ENCODE measurements at regions not wholly inside any gene's neighbourhood (a gene's known extent, or its start where the extent isn't known, plus 50 kb on each side); places are given as distances from the start of the nearest gene placed in this dataset.

DNA sequence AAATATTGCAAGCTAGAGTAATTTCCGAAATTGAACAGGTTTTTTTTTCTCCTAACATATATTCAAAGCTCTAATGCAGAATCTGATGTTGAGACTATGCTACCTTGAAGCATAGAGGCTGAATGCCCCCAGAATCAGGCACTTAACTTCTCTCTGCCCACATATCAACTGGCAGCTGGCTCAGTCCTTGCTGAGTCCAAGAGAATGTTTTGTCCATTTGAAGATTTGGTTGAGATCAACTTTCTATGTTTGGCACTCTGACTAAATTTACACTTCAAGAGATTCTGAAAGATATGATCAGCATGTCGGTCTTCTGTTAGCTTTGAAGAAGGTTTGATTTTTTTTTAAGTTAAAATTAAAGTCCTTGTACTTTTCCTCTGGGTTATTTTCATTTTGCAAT, 1298.1 kb downstream of the EPHA7 start:
- FAIRE-seq (no peak), ATAC-seq (no peak), DNase-seq (ENCODE audit: low read depth, low spot score) (no peak)
- CTCF ChIA-PET, result interaction anchor here (0.8 to 2.4 kb wide), 13 partner anchors 9 to 1180 kb away, joined by 3 to 20 read pairs (median 4); no protein-coding TSS in a partner anchor
- no peak overlapping the region for H3K4me3 ChIP-seq
- no peaks in the 10 kb centered on the region for H3K36me3 ChIP-seq (ENCODE audit: control insufficient read depth in 2 of 2, insufficient read depth in 2 of 2, low read length in 1 of 2)
- RAD21 ChIA-PET (ENCODE audit: unreplicated experiment), result interaction anchor here (0.9 to 2.5 kb wide), 9 partner anchors 11 to 1180 kb away, joined by 3 to 12 read pairs (median 6); no protein-coding TSS in a partner anchor
- no peaks in the 10 kb centered on the region for H4K20me1 ChIP-seq (ENCODE audit: control insufficient read depth, insufficient read depth)
- WGBS (ENCODE audit: insufficient coverage, insufficient replicate concordance, low lambda C conversion rate, missing lambda C conversion rate), result 0% methylated on average over 2 of the region's 2 CpGs
- H3K79me2 ChIP-seq (ENCODE audit: control insufficient read depth, insufficient read depth, low read length), result no peaks in the 10 kb centered on the region
- H3K4me2 ChIP-seq (ENCODE audit: control insufficient read depth, insufficient read depth), result no peak overlapping the region
- POLR2A ChIA-PET, result interaction anchor here (0.6 to 1.9 kb wide), 2 partner anchors 11 to 80 kb away, joined by 3 to 5 read pairs; no protein-coding TSS in a partner anchor
- in situ Hi-C loops (cut with MboI) (no loop called here), intact Hi-C loops (cut with micrococcal nuclease; ENCODE audit: unreplicated experiment) (loop anchor here (5.0 to 10.0 kb wide), 2 partner anchors 514 to 789 kb away; no protein-coding TSS in a partner anchor)
- TF ChIP-seq PML (IDR thresholded peaks at IDR 0.05; ENCODE audit: low read length), result no peak
- TF ChIP-seq FOXK2 (IDR thresholded peaks at IDR 0.05), result no peak
- no peak for TF ChIP-seq PAX5 (IDR thresholded peaks at IDR 0.05; ENCODE audit: borderline replicate concordance, low read depth, low read length)
- TF ChIP-seq, protein P1, sequence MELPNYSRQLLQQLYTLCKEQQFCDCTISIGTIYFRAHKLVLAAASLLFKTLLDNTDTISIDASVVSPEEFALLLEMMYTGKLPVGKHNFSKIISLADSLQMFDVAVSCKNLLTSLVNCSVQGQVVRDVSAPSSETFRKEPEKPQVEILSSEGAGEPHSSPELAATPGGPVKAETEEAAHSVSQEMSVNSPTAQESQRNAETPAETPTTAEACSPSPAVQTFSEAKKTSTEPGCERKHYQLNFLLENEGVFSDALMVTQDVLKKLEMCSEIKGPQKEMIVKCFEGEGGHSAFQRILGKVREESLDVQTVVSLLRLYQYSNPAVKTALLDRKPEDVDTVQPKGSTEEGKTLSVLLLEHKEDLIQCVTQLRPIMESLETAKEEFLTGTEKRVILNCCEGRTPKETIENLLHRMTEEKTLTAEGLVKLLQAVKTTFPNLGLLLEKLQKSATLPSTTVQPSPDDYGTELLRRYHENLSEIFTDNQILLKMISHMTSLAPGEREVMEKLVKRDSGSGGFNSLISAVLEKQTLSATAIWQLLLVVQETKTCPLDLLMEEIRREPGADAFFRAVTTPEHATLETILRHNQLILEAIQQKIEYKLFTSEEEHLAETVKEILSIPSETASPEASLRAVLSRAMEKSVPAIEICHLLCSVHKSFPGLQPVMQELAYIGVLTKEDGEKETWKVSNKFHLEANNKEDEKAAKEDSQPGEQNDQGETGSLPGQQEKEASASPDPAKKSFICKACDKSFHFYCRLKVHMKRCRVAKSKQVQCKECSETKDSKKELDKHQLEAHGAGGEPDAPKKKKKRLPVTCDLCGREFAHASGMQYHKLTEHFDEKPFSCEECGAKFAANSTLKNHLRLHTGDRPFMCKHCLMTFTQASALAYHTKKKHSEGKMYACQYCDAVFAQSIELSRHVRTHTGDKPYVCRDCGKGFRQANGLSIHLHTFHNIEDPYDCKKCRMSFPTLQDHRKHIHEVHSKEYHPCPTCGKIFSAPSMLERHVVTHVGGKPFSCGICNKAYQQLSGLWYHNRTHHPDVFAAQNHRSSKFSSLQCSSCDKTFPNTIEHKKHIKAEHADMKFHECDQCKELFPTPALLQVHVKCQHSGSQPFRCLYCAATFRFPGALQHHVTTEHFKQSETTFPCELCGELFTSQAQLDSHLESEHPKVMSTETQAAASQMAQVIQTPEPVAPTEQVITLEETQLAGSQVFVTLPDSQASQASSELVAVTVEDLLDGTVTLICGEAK (IDR thresholded peaks at IDR 0.05; ENCODE audit: borderline replicate concordance), result no peak
- TF ChIP-seq EED (IDR thresholded peaks at IDR 0.05; ENCODE audit: low read depth), result no peak
- TF ChIP-seq, protein P2, sequence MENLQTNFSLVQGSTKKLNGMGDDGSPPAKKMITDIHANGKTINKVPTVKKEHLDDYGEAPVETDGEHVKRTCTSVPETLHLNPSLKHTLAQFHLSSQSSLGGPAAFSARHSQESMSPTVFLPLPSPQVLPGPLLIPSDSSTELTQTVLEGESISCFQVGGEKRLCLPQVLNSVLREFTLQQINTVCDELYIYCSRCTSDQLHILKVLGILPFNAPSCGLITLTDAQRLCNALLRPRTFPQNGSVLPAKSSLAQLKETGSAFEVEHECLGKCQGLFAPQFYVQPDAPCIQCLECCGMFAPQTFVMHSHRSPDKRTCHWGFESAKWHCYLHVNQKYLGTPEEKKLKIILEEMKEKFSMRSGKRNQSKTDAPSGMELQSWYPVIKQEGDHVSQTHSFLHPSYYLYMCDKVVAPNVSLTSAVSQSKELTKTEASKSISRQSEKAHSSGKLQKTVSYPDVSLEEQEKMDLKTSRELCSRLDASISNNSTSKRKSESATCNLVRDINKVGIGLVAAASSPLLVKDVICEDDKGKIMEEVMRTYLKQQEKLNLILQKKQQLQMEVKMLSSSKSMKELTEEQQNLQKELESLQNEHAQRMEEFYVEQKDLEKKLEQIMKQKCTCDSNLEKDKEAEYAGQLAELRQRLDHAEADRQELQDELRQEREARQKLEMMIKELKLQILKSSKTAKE (IDR thresholded peaks at IDR 0.05; ENCODE audit: low read depth, poor library complexity, severe bottlenecking), result no peak
- no peak for TF ChIP-seq TCF3 (IDR thresholded peaks at IDR 0.05; ENCODE audit: borderline replicate concordance, insufficient read depth, low read depth, low read length)
- H3K27ac ChIP-seq (ENCODE audit: control insufficient read depth, insufficient read depth), result no peak overlapping the region
- no peak overlapping the region for H2AFZ ChIP-seq (ENCODE audit: control insufficient read depth, low read depth, low read length)
- SMC1A ChIA-PET (ENCODE audit: uncharacterized antibody, unreplicated experiment), result interaction anchor here (0.6 to 2.7 kb wide), 21 partner anchors 8 to 794 kb away, joined by 3 to 17 read pairs (median 4); no protein-coding TSS in a partner anchor
- no peaks in the 10 kb centered on the region for H3K4me1 ChIP-seq (ENCODE audit: control insufficient read depth, insufficient read depth, low read length)
- no peak overlapping the region for H3K9ac ChIP-seq (ENCODE audit: control insufficient read depth, insufficient read depth, low read length)
- no TSS peak for BruUV-seq (replicated peaks)
- no peaks in the 10 kb centered on the region for H3K9me3 ChIP-seq (replicated peaks; ENCODE audit: control insufficient read depth, insufficient read depth, low read length)
- H3K27me3 ChIP-seq (replicated peaks in 1 of 2; ENCODE audit: control insufficient read depth in 2 of 2, insufficient read depth in 2 of 2, low read length in 1 of 2), result no peaks in the 10 kb centered on the region

All from GM12878 (cell line).